NT2/D1 (cell line): ENCODE measurements at regions not wholly inside any gene's neighbourhood (a gene's known extent, or its start where the extent isn't known, plus 50 kb on each side); places are given as distances from the start of the nearest gene placed in this dataset.

Experiments used
- DNase-seq: peaks from one replicate; pipeline ENCODE4 v3.0.0-alpha.2; 2011; ENCODE audit warnings: low read depth, low spot score
- H3K27me3 ChIP-seq: 2 replicates; pipeline ENCODE4 v1.6.0; 2011; ENCODE audit warnings: mild to moderate bottlenecking; ENCODE audit not compliant: insufficient read length, insufficient read depth
- H3K36me3 ChIP-seq: 2 replicates; pipeline ENCODE4 v1.6.1; 2011; ENCODE audit warnings: mild to moderate bottlenecking, low read length, mixed read lengths; ENCODE audit not compliant: insufficient read depth, insufficient read length
- H3K4me1 ChIP-seq: 2 replicates; pipeline ENCODE4 v1.5.1; 2011; ENCODE audit not compliant: insufficient read depth, insufficient read length
- H3K4me3 ChIP-seq: 2 replicates; pipeline ENCODE4 v1.5.1; 2011; ENCODE audit warnings: low read depth; ENCODE audit not compliant: insufficient read length
- H3K9ac ChIP-seq: 2 replicates; pipeline ENCODE4 v1.6.0; 2011; ENCODE audit warnings: low read depth; ENCODE audit not compliant: insufficient read length
- H3K9me3 ChIP-seq: 2 replicates; pipeline ENCODE4 v1.5.1; 2011; ENCODE audit warnings: mild to moderate bottlenecking, low read length; ENCODE audit not compliant: insufficient read depth
- SUZ12 ChIP-seq: IDR thresholded peaks from 2 replicates; pipeline ENCODE4 v1.6.1; 2011; ENCODE audit not compliant: insufficient read length, insufficient read depth; ENCODE audit errors: extremely low read depth
- YY1 ChIP-seq: IDR thresholded peaks from 2 replicates; pipeline ENCODE4 v1.6.1; 2011; ENCODE audit not compliant: insufficient read length, insufficient read depth
- ZNF274 ChIP-seq: IDR thresholded peaks from 2 replicates; pipeline ENCODE4 v1.6.1; 2011; ENCODE audit warnings: mild to moderate bottlenecking, low read depth, low read length

GRCh38 chr22:48177631-48178030, 1415.2 kb downstream of the TBC1D22A start:
- H3K27me3 ChIP-seq: no peaks in the 10 kb centered on the region
- H3K4me1 ChIP-seq: no peaks in the 10 kb centered on the region
- no peaks in the 10 kb centered on the region for H3K9me3 ChIP-seq
- DNase-seq: no peak
- TF ChIP-seq ZNF274 (no peak), YY1 (no peak), SUZ12 (no peak)
- no peak overlapping the region for H3K9ac ChIP-seq
- no peak overlapping the region for H3K4me3 ChIP-seq
- H3K36me3 ChIP-seq: no peaks in the 10 kb centered on the region

GRCh38 chr22:48175721-48176120, 1413.3 kb downstream of the TBC1D22A start:
- Histone ChIP-seq H3K27me3 (no peaks in the 10 kb centered on the region), H3K9ac (no peak overlapping the region), H3K4me3 (no peak overlapping the region), H3K36me3 (no peaks in the 10 kb centered on the region), H3K9me3 (no peaks in the 10 kb centered on the region), H3K4me1 (no peaks in the 10 kb centered on the region)
- no peak for TF ChIP-seq SUZ12
- TF ChIP-seq YY1: no peak
- no peak for TF ChIP-seq ZNF274
- no peak for DNase-seq

GRCh38 chr22:48173773-48174160, 1411.3 kb downstream of the TBC1D22A start:
- TF ChIP-seq SUZ12 (no peak), YY1 (no peak), ZNF274 (no peak)
- Histone ChIP-seq H3K36me3 (no peaks in the 10 kb centered on the region), H3K4me1 (no peaks in the 10 kb centered on the region), H3K9me3 (no peaks in the 10 kb centered on the region), H3K9ac (no peak overlapping the region), H3K4me3 (no peak overlapping the region), H3K27me3 (no peaks in the 10 kb centered on the region)
- DNase-seq: no peak

GRCh38 chr22:48173061-48173772, 1410.8 kb downstream of the TBC1D22A start:
- Histone ChIP-seq H3K9ac (no peak overlapping the region), H3K36me3 (no peaks in the 10 kb centered on the region), H3K9me3 (no peaks in the 10 kb centered on the region), H3K4me3 (no peak overlapping the region), H3K4me1 (no peaks in the 10 kb centered on the region), H3K27me3 (no peaks in the 10 kb centered on the region)
- no peak for DNase-seq
- no peak for TF ChIP-seq YY1
- no peak for TF ChIP-seq SUZ12
- no peak for TF ChIP-seq ZNF274

GRCh38 chr22:48171271-48171691, 1408.8 kb downstream of the TBC1D22A start:
- no peaks in the 10 kb centered on the region for H3K36me3 ChIP-seq
- H3K9ac ChIP-seq: no peak overlapping the region
- H3K4me3 ChIP-seq: no peak overlapping the region
- TF ChIP-seq ZNF274: no peak
- TF ChIP-seq YY1: no peak
- no peak for TF ChIP-seq SUZ12
- DNase-seq: no peak
- no peaks in the 10 kb centered on the region for H3K27me3 ChIP-seq
- H3K9me3 ChIP-seq: no peaks in the 10 kb centered on the region
- no peaks in the 10 kb centered on the region for H3K4me1 ChIP-seq

GRCh38 chr22:48169227-48169626, 1406.8 kb downstream of the TBC1D22A start:
- Histone ChIP-seq H3K4me1 (no peaks in the 10 kb centered on the region), H3K27me3 (no peaks in the 10 kb centered on the region), H3K36me3 (no peaks in the 10 kb centered on the region), H3K9ac (no peak overlapping the region), H3K9me3 (no peaks in the 10 kb centered on the region), H3K4me3 (no peak overlapping the region)
- DNase-seq: no peak
- no peak for TF ChIP-seq SUZ12
- no peak for TF ChIP-seq YY1
- no peak for TF ChIP-seq ZNF274

GRCh38 chr22:48167238-48167637, 1404.8 kb downstream of the TBC1D22A start:
- H3K9me3 ChIP-seq: no peaks in the 10 kb centered on the region
- H3K36me3 ChIP-seq: no peaks in the 10 kb centered on the region
- no peaks in the 10 kb centered on the region for H3K4me1 ChIP-seq
- no peak overlapping the region for H3K4me3 ChIP-seq
- no peak overlapping the region for H3K9ac ChIP-seq
- no peak for TF ChIP-seq SUZ12
- H3K27me3 ChIP-seq: no peaks in the 10 kb centered on the region
- no peak for DNase-seq

- Histone ChIP-seq H3K9me3 (no peaks in the 10 kb centered on the region), H3K4me1 (no peaks in the 10 kb centered on the region), H3K4me3 (no peak overlapping the region), H3K9ac (no peak overlapping the region), H3K27me3 (no peaks in the 10 kb centered on the region), H3K36me3 (no peaks in the 10 kb centered on the region)
- no peak for DNase-seq
- TF ChIP-seq ZNF274 (no peak), SUZ12 (no peak), YY1 (no peak)
Observed at GRCh38 chr22:48161298-48161697, 1398.8 kb downstream of the TBC1D22A start.
